ENCODE measurements at regions not wholly inside any gene's neighbourhood (a gene's known extent, or its start where the extent isn't known, plus 50 kb on each side); places are given as distances from the start of the nearest gene placed in this dataset.

DNA sequence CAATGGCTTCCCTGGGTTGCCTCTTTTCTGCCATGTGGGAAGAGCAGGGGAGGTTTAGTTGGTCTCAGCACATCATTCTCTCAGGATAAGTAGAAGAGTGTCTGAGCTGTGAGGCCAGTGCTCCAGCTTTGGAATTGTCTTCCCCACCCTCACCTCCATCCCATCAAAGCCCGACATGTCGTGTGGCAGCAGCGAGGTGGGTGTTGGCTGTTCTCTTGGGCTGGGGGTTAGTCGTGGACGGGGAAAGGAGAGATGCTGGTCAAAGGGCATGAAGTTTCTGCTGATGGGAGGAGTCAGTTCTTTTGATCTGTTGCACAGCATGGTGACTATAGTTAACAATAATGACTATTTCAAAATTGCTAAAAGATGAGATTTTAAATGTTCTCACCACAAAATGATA lies 404.2 kb downstream of the TMEM121 start:
- no peak overlapping the region for H3K4me3 ChIP-seq (ENCODE audit: low read length in 2 of 2)
- 86% methylated on average over 5 of the region's 5 CpGs for WGBS, 2 donors
- intact Hi-C loops (cut with DNase I), result no loop called here
- H3K27me3 ChIP-seq (ENCODE audit: control insufficient read depth in 1 of 2, insufficient read depth in 2 of 2, low read length in 1 of 2), result peaks cover 0 to 1% of the 10 kb centered on the region in 2 donors
- no peaks in the 10 kb centered on the region for H3K4me1 ChIP-seq (ENCODE audit: control insufficient read depth in 1 of 2, insufficient read depth in 2 of 2, low read length in 2 of 2)
- DNase-seq, result peak in 1 of 2 donors; percentile 45
- no peak for ATAC-seq (ENCODE audit: low FRiP score)
- peaks cover 3% of the 10 kb centered on the region for H3K9me3 ChIP-seq (ENCODE audit: control insufficient read depth, low read length)
- no peaks in the 10 kb centered on the region for H3K36me3 ChIP-seq (ENCODE audit: control insufficient read depth in 1 of 2, insufficient read depth in 2 of 2, low read length in 1 of 2)
- no peak overlapping the region for H3K27ac ChIP-seq (ENCODE audit: low read depth in 1 of 2, low read length in 2 of 2)

DNA sequence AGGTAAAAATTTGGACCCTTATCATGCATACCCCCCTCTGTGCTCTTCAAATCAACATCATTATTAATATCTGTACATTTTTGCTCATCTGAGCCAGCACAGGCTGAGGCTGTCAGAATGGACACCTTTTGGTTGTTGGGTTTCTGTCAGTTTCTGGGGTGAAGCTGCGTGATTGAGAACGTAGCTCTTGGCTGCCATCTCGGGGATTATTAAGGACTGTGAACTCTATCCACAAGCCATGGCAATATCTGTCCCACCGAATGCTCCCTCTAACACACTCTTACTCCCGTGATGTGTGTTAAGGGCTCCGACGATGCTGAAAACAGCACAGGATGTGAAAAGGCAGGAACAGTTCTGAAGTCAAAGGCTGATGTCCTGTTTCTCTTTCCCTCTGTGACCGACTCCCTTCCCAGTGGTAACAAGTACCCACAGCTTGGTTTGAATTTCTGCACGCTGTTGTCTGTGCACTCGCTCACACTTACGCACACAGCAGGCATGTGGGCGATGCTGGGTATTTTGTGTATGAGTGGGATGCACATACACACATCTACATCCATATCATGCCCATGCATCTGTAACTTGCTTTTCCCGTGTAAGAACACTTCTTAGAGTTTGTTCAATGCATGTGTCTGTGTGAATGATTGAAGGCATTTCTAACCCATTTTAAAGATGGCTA lies 405.6 kb downstream of the TMEM121 start:
- intact Hi-C loops (cut with DNase I), result no loop called here
- no peaks in the 10 kb centered on the region for H3K4me1 ChIP-seq (ENCODE audit: control insufficient read depth in 1 of 2, insufficient read depth in 2 of 2, low read length in 2 of 2)
- 75 to 76% methylated on average over 13 of the region's 13 CpGs for WGBS, 2 donors
- no peak overlapping the region for H3K27ac ChIP-seq (ENCODE audit: low read depth in 1 of 2, low read length in 2 of 2)
- H3K4me3 ChIP-seq (ENCODE audit: low read length in 2 of 2), result no peak overlapping the region
- DNase-seq (peak in 1 of 2 donors; percentile 5), ATAC-seq (ENCODE audit: low FRiP score) (no peak)
- H3K36me3 ChIP-seq (ENCODE audit: control insufficient read depth in 1 of 2, insufficient read depth in 2 of 2, low read length in 1 of 2), result no peaks in the 10 kb centered on the region
- peaks cover 0 to 1% of the 10 kb centered on the region in 2 donors for H3K27me3 ChIP-seq (ENCODE audit: control insufficient read depth in 1 of 2, insufficient read depth in 2 of 2, low read length in 1 of 2)
- H3K9me3 ChIP-seq (ENCODE audit: control insufficient read depth, low read length), result peaks cover 5% of the 10 kb centered on the region

DNA sequence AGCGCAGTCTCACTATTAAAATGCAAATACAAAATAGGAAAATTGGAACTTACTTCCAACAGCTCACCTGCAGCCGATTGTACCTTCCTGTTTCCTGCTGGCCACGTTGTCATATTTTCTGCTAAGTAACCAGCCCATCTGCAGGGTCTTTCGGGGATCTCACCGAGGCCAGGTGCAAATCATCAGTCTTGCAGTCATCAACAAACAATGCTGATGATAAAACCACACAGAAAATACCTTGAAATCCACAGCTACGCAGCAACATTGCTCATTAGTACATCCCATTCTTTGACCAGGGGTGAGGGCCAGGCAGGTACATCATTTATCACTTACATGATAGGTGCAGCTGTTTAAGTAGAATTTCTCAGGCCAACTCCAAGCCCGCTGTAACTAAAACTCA lies 406.9 kb downstream of the TMEM121 start:
- Histone ChIP-seq H3K4me1 (ENCODE audit: control insufficient read depth in 1 of 2, insufficient read depth in 2 of 2, low read length in 2 of 2) (no peaks in the 10 kb centered on the region), H3K27me3 (ENCODE audit: control insufficient read depth in 1 of 2, insufficient read depth in 2 of 2, low read length in 1 of 2) (peaks cover 0 to 1% of the 10 kb centered on the region in 2 donors), H3K27ac (ENCODE audit: low read depth in 1 of 2, low read length in 2 of 2) (no peak overlapping the region), H3K4me3 (ENCODE audit: low read length in 2 of 2) (no peak overlapping the region), H3K9me3 (ENCODE audit: control insufficient read depth, low read length) (peaks cover 6% of the 10 kb centered on the region), H3K36me3 (ENCODE audit: control insufficient read depth in 1 of 2, insufficient read depth in 2 of 2, low read length in 1 of 2) (no peaks in the 10 kb centered on the region)
- WGBS, 2 donors, result 64 to 71% methylated on average over 7 of the region's 7 CpGs
- no peak for DNase-seq
- intact Hi-C loops (cut with DNase I), result no loop called here
- ATAC-seq (ENCODE audit: low FRiP score), result no peak

DNA sequence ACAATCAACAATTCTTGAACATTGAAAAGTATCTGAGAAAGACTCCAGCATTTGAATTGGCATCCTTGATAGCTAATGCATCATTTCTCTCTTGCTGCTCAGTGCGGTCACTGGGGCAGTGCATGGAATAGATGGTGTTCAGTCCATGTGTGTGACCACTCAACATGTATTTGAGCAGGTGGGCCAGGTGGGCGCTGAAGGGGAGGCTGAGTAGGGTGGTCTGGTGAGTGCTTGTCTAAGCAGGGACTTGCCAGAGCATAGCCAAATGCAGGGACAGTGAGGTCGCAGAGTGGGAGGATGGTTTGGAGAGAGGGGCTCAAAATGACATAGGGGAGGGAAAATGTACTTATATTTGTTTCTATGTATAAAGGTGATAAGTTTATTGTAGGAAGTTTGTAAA lies 409.0 kb downstream of the TMEM121 start:
- no peak for ATAC-seq (ENCODE audit: low FRiP score)
- 66 to 71% methylated on average over 3 of the region's 3 CpGs for WGBS, 2 donors
- H3K9me3 ChIP-seq (ENCODE audit: control insufficient read depth, low read length), result peaks cover 13% of the 10 kb centered on the region

DNA sequence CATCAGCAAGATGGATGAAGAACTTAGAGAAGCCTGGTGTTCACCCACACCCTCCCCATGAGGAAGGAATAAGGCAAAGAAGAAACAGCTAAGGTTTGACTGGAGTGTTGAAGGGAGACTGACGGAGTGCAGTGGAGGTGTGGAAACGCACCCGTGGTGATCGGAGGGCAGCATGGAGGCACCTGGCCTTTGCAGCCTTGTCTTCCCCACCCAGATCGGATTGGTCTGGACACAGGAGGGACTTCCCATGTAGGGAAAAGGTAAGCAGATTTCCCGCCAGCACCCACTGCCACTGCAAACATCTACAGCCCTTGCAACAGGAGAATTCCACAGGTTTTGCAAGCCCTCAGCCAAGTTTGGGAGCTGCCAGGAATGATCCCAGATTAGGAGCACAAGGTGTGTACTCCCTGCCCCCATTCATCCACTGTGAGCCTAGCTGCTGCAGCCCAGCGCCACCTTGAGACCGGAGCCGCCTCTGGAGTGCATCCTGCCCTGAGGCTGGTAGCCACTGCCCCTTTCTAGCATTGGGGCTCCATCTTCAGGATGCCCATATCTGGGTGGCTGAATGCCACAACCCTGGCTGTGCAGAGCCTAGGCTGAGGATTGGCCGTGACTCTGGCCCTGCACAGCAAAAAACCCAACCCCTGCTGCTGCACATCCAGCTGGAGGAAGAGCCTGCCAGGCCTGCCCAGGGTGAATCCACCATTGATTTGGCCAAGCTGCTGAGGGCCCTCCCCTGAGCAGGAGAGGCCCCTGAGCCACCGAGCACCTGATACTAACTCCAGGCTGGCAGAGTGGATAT lies 411.1 kb downstream of the TMEM121 start:
- intact Hi-C loops (cut with DNase I), result no loop called here
- Histone ChIP-seq H3K27ac (ENCODE audit: low read depth in 1 of 2, low read length in 2 of 2) (no peak overlapping the region), H3K4me3 (ENCODE audit: low read length in 2 of 2) (no peak overlapping the region), H3K27me3 (ENCODE audit: control insufficient read depth in 1 of 2, insufficient read depth in 2 of 2, low read length in 1 of 2) (peaks cover 0 to 1% of the 10 kb centered on the region in 2 donors), H3K36me3 (ENCODE audit: control insufficient read depth in 1 of 2, insufficient read depth in 2 of 2, low read length in 1 of 2) (no peaks in the 10 kb centered on the region), H3K9me3 (ENCODE audit: control insufficient read depth, low read length) (peaks cover 13% of the 10 kb centered on the region), H3K4me1 (ENCODE audit: control insufficient read depth in 1 of 2, insufficient read depth in 2 of 2, low read length in 2 of 2) (no peaks in the 10 kb centered on the region)
- WGBS, 2 donors, result 76 to 78% methylated on average over 11 of the region's 11 CpGs
- ATAC-seq (ENCODE audit: low FRiP score), result no peak
- DNase-seq, result no peak

More for the DNA sequence above, 409.0 kb downstream of the TMEM121 start:
- H3K4me3 ChIP-seq (ENCODE audit: low read length in 2 of 2), result no peak overlapping the region
- no peak overlapping the region for H3K27ac ChIP-seq (ENCODE audit: low read depth in 1 of 2, low read length in 2 of 2)
- H3K27me3 ChIP-seq (ENCODE audit: control insufficient read depth in 1 of 2, insufficient read depth in 2 of 2, low read length in 1 of 2), result peaks cover 0 to 1% of the 10 kb centered on the region in 2 donors
- H3K4me1 ChIP-seq (ENCODE audit: control insufficient read depth in 1 of 2, insufficient read depth in 2 of 2, low read length in 2 of 2), result no peaks in the 10 kb centered on the region
- no peaks in the 10 kb centered on the region for H3K36me3 ChIP-seq (ENCODE audit: control insufficient read depth in 1 of 2, insufficient read depth in 2 of 2, low read length in 1 of 2)
- DNase-seq, result no peak
- intact Hi-C loops (cut with DNase I), result no loop called here

DNA sequence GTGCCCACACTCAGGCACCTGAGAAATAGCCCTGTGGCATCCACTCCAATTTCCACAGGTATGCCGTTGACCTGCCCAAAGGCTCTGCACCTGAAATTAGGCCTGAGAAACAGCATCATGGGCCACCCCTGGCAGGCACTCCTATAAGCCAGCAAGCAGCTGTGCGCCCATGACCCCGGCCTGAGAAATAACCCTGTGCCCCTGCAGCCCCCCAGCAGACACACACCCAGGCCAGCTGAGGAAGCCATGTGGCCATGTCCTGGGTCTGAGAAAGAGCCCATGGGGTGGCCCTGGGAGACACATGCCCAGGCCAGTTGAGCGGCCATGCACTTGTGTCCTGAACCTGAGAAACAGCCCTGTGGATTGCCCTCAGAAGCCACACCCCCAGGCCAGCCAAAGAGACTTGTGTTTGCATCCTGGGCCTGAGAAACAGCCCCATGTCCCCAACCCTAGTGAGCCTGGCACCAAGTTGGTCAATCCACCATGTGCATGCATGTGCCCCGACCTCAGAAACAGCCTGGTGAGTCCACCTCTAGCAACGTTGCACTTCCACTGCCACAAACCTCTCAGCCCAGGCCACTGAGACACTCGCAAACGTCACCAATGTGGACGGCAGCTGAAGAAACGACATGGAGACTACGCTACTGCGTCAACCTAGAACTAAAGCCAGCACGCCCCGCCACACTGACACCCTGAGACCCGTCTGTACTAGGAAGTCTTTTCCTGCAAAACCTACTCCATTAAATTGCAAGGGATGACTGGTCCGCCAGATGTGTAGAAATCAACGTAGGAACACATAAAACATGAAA lies 411.9 kb downstream of the TMEM121 start:
- H3K4me1 ChIP-seq (ENCODE audit: control insufficient read depth in 1 of 2, insufficient read depth in 2 of 2, low read length in 2 of 2), result no peaks in the 10 kb centered on the region
- H3K27ac ChIP-seq (ENCODE audit: low read depth in 1 of 2, low read length in 2 of 2), result no peak overlapping the region
- intact Hi-C loops (cut with DNase I), result no loop called here
- H3K27me3 ChIP-seq (ENCODE audit: control insufficient read depth in 1 of 2, insufficient read depth in 2 of 2, low read length in 1 of 2), result peaks cover 0 to 1% of the 10 kb centered on the region in 2 donors
- 84% methylated on average over 17 of the region's 17 CpGs for WGBS, 2 donors
- H3K4me3 ChIP-seq (ENCODE audit: low read length in 2 of 2), result no peak overlapping the region
- DNase-seq (no peak), ATAC-seq (ENCODE audit: low FRiP score) (no peak)
- no peaks in the 10 kb centered on the region for H3K36me3 ChIP-seq (ENCODE audit: control insufficient read depth in 1 of 2, insufficient read depth in 2 of 2, low read length in 1 of 2)
- peaks cover 13% of the 10 kb centered on the region for H3K9me3 ChIP-seq (ENCODE audit: control insufficient read depth, low read length)

DNA sequence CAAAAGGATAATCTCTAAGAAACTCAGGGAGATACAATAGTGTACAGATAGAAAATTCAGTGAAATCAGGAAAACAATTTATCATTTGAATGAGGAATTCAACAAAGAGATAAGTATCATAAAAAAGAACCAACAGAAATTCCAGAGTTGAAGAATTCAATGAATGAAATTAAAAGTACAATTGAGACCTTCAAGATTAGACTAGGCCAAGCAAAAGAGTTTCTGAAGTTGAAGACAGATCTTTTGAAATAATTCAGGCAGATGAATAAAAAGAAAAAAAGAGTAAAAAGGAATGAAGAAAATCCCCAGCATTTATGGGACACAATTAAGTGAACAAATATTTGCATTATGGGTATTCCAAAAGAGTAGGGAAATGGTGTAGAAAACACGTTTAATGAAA lies 412.6 kb downstream of the TMEM121 start:
- H3K4me3 ChIP-seq (ENCODE audit: low read length in 2 of 2), result no peak overlapping the region
- no peaks in the 10 kb centered on the region for H3K36me3 ChIP-seq (ENCODE audit: control insufficient read depth in 1 of 2, insufficient read depth in 2 of 2, low read length in 1 of 2)
- no peak for DNase-seq
- no peaks in the 10 kb centered on the region for H3K4me1 ChIP-seq (ENCODE audit: control insufficient read depth in 1 of 2, insufficient read depth in 2 of 2, low read length in 2 of 2)
- peaks cover 13% of the 10 kb centered on the region for H3K9me3 ChIP-seq (ENCODE audit: control insufficient read depth, low read length)
- intact Hi-C loops (cut with DNase I), result no loop called here
- H3K27me3 ChIP-seq (ENCODE audit: control insufficient read depth in 1 of 2, insufficient read depth in 2 of 2, low read length in 1 of 2), result peaks cover 0 to 1% of the 10 kb centered on the region in 2 donors
- H3K27ac ChIP-seq (ENCODE audit: low read depth in 1 of 2, low read length in 2 of 2), result no peak overlapping the region
- WGBS, 2 donors, result 10 to 24% methylated on average over 1 of the region's 1 CpG
- no peak for ATAC-seq (ENCODE audit: low FRiP score)

DNA sequence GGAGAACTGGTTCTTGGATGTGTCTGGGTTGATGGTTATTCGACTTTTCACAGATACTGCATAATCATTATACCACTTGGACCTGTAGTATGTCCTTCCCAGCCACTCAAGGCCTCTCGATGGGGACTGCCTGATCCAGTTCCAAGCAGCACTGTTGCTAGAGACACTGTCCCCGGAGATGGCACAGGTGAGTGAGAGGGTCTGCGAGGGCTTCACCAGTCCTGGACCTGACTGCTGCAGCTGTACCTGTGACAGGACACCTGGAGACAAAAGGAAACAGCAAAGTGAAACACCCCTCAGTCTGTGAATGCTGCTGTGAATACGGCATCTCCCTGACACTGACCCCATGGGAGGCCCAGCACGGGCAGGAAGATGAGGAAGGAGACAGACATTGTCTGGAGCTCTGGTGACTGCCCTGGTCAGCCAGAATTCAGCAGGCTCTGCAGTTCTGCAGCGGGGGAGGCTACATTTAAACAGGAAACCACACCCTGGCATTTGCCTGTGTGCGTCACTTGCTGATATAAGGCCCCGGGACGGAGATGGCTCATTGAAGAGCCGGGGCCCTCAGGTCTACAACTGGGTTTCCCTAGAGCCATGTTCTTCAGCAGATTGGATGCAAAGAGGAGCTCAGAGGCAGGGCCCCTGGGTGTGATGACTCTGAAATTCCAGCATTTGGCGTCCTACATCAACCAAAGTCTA lies 413.6 kb downstream of the TMEM121 start:
- Histone ChIP-seq H3K27ac (ENCODE audit: low read depth in 1 of 2, low read length in 2 of 2) (no peak overlapping the region), H3K4me3 (ENCODE audit: low read length in 2 of 2) (no peak overlapping the region), H3K36me3 (ENCODE audit: control insufficient read depth in 1 of 2, insufficient read depth in 2 of 2, low read length in 1 of 2) (no peaks in the 10 kb centered on the region), H3K4me1 (ENCODE audit: control insufficient read depth in 1 of 2, insufficient read depth in 2 of 2, low read length in 2 of 2) (no peaks in the 10 kb centered on the region), H3K9me3 (ENCODE audit: control insufficient read depth, low read length) (peaks cover 13% of the 10 kb centered on the region), H3K27me3 (ENCODE audit: control insufficient read depth in 1 of 2, insufficient read depth in 2 of 2, low read length in 1 of 2) (peaks cover 0 to 1% of the 10 kb centered on the region in 2 donors)
- ATAC-seq (ENCODE audit: low FRiP score), result no peak
- 73% methylated on average over 12 of the region's 12 CpGs for WGBS, 2 donors
- no peak for DNase-seq
- intact Hi-C loops (cut with DNase I), result no loop called here
